ENCODE measurements at regions not wholly inside any gene's neighbourhood (a gene's known extent, or its start where the extent isn't known, plus 50 kb on each side); places are given as distances from the start of the nearest gene placed in this dataset.

DNA sequence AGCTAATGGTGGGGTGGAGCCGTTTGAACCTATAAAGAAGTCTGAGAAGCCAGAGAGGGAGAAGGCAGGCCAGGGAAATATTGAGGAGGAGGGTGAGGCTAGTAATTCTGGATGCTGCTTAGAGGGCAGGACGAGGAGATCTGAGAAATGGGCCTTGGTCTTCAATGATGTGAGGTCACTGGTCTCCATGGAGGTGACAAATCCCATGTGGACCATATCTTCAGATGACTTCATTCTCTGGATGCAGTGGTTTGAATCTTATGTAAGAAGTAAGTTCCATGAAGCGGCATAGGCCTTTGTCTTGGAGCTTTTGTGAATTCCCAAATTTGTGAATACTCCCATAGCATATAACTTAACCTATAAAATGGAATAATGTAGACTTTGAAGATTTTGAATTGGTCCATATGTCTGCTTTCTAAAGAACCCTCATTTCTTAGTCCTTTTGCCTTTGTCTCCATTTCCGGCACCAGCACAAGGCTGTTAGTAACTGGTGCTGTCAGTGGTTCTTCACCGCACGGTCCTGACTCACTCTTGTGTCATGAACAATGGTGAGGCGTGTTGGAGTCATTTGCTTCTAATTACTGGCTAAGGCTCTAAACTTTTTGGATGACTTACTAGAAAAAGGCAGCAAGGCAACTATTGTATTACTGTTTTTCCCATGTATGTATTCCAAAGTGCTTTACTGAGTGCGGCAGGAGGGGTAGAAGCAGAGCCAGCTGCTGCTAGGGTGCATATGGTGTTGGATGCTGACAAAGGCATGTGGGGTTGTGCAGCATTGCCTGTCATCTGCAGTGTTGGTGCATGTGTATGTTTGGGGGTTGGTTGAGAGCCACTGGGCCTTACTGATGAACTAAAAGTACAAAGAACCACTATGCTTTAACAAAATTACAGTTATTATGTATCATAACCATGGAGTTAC, 279.3 kb upstream of the C2CD4B start:
- DNase-seq (ENCODE audit: low read depth), result no peak

DNA sequence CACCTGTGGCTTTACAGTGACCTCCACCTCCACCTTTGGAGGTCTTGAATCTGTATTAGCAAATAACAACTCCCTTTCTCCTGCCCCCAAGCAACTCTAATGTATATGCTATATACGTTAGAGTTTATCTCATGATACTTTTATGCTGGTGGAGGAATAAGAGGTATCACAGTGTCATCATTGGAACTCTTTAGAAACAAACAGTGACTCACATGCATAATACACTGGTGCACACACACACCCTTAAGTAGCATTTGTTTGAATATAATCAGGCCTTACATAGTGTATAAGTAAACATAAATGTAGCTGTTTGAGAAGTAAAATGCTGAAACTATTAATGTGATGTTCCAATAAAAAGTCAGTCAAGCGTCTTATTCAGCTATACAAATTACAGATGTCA, 280.2 kb upstream of the C2CD4B start:
- no peak for DNase-seq (ENCODE audit: low read depth)

DNA sequence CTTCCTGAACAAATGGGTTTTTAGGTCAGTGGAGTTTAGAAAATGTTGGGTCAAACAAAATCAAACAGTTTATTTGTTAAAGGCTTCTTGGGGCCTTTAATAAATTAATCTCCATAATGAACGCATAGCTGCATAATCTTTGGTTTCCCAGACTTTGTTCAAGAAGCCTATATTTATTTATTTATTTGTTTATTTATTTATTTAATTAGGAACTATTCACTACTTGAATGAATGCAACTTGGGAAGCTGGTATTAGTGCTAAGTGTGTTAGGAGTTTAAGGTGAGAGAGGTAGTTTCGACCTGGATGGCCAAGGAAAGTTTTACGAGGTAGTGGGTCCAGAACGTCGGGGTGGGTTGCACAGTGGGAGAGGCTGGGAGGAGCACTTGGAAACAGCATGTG, 281.9 kb upstream of the C2CD4B start:
- no peak for DNase-seq (ENCODE audit: low read depth)

DNA sequence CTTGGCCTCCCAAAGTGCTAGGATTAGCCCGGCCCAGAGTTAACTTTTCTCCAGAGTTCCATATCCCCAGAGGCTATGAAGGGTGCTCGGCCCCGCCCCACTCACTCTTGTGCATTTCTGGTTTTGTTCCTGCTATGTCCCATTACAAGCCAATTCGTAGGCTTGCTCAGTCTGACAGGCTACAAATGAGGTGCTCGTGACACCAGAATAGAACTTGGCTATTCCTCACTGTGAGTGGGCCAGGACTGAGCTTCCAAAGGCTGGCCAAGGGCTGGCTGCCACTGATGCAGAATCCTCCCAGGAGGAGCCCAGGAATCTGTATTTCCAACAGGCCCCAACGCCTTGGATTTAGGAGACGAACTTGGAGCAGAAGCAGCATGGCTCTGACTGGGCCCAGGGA, 282.7 kb upstream of the C2CD4B start:
- no peak for DNase-seq (ENCODE audit: low read depth)

DNA sequence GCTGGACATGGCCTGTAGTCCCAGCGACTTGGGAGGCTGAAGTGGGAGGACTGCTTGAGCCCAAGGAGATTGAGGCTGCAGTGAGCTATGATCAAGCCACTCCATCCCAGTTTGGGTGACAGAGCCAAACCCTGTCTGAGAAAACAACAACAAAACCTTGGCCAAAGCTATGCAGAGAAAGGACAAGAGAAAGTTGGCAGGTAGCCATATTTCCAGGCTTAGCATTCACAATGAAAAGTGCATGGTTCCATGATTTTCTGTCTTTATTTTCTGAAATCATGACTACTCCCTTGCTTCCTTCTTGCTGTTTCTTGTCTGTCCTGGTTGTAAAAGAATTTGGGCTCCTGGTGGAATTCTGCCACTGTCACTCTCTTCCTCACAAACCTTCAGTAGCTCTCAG, 284.6 kb upstream of the C2CD4B start:
- DNase-seq (ENCODE audit: low read depth), result no peak

DNA sequence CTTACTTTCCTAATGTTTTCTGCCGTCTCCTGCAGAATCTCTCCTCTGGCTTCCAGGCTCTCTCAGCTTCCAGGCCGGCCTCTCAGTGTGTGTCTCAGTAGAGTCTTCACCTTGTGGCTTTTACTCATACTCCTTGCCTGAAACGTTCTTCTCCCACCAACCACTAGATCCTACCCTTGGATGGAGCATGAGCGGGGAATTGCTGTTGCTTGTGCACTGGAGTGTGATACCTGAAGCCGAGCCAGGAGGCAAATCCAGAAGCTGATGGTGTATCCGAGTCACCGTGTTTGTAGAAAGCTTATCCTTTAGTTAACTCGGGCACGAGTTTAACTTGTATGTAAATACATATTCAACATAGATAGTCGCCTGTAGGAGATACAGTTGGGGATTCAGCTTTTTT, 285.0 kb upstream of the C2CD4B start:
- DNase-seq (ENCODE audit: low read depth), result no peak

DNA sequence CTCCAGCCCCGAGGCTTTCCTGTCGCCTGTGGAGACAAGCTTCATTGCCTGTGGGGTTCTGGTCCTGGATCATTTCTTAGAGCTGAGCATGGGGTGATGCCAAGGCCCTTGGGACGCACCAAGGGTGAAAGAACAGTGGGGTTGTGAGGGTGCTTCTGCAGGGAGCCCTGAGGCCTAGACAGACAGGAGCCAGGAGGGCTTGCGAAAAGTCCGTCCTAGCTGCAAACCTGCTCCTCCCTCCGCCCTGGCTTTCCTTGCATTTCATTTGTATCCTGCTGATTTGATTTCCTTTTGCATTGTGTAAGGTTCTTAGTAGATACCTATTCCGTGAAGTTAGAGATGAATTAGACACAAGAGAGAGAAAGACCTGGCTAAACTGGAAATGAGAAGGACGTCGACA, 286.9 kb upstream of the C2CD4B start:
- no peak for DNase-seq (ENCODE audit: low read depth)

DNA sequence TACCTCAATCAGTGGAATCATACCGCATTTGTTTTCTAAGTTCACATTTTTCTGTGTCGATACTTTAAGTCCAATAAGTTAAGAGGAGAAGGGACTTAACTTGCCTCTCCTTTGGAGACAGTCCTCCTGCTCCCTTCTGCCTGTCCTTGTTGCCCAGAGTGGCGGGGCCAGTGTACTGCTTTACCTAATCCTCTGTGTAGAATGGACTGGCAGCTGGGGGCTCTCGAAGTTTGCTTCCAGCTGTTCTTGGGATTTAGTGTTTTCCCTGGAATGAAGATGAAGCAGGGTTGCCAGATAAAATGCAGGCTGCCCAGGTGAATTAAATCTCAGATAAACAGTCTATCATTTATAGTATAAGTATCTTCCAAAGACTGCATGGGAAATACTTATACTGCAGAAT, 287.6 kb upstream of the C2CD4B start:
- no peak for DNase-seq (ENCODE audit: low read depth)

DNA sequence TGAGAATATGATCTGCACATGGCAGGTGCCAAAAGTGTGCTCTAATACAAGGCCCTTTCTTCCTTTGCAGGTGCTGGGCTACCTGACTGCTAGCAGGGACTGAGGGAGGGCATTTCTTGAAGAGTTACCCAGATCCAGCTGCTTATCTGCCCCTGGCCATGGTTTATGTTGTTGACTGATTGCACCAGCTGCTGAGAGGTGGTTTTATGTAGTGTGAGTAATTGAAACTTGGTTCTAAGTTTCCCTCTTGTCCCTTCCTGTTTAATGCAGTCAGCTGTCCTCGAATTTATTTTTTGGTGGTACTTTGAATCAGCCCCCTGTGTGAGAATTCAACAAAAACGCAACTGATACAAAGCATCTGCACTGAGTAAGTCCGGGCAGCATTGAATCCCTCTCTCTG, 288.3 kb upstream of the C2CD4B start:
- no peak for DNase-seq (ENCODE audit: low read depth)

DNA sequence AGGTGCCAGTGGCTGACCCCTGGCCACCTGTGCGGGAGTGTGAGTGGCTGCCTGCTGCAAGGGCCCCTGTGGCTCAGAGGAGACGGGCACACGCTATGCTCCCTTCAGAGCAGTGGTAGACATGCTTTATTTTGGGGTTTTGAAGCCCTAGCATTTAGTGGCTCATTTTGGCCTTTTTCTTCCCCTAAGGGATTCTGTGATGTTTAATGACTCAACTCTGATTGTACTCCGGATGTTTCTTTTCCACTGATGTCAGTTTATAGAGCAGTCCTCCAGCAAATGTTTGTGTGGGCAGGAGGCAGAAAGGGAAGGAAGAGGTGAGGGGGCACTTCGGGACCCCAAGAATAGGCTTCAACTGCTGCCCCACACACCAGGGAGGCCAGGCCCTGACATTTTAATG, 288.9 kb upstream of the C2CD4B start:
- DNase-seq (ENCODE audit: low read depth), result no peak

DNA sequence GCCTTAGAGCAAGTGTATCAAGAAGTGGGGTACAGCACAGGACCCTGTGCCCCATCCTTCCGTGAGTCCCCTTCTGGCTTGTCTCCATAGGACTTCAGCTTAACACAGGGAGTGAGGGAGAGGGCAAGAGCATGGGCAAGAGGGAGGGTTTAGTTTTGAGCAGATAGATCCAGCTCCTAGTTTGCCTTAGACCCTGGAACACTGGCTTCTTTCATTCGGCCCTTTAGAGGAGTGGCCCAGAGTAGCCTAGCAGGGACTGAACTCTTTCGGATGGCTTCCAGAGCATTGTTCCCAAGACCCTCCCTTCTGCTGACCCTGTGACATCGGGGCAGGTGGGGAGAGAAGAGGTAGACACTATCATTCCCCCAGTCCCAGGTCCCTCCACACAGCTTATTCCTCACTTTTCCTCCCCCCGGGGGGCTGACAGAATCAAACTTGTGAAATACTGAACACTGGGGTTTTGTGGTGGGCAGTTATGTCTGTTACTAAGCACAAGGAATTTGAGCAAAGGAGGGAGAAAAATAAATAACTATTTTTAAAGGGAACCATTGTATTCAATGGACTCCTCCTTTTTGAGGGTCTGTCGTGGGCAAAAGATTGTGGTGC, 289.6 kb upstream of the C2CD4B start:
- DNase-seq (ENCODE audit: low read depth), result no peak

DNA sequence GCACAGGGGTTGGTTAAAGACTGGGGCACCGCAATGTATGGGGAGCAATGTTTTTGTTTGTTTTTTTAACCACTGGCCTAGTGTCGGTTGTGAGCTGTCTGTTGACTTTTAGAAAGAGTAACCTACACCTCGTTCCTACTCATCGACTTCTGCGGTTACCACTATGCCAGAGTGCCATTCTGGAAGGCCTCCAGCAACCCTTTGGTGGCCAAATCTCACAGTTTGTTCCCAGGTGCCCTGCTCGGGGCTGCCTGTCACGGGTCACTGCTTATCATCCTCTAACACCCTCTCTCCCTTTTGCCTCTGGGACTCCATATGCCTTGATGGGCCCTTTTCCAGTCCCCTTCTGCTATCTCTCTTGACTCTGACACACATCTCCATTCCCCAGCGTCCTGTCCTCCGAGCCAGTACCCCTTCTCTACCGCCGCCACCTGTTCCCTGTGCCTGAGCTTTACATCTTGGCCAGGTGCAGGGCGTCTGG, 290.4 kb upstream of the C2CD4B start:
- DNase-seq (ENCODE audit: low read depth), result no peak

DNA sequence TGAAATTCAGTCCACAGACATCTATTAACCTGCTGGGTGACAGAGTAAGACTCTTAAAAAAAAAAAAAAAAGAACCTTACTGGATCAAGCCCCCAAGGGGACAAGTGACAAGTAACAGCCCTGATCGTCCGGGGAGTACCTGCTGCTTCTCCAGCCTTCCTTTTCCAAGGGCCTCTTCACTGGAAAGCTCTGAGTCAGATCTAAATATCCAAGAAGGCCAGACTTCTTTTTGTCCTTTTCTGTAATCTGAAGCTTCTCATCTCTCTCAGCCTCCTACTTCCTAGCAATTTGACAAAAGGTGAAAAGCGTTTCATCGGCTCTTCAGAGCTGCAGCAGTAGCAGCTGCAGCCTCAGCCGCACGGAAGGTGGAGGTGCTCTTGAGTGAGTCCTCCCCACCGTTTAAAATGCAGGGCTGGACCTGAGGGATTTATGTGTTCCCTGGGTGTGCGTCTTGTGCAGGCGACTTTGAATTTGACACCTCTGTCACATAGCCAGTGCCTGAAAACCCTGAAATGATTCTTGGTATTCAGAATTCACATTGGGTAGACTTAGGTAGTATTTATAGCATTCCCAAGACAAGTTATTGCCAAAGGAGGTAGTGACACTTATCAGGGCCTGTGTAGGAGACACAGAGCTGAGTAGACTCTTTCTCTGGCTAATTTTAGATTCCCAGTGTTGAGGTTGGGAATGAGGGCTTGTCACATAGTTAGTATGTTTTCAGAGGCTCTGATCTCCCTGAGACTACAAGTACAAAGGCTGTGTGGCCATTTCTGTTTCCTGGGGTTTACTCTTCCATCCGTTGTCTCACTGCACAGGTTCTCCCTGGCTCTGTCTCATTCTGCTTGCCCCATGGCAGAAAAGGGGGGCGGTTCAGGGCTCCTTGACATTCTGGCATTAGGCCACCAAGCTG, 291.2 kb upstream of the C2CD4B start:
- no peak for DNase-seq (ENCODE audit: low read depth)

DNA sequence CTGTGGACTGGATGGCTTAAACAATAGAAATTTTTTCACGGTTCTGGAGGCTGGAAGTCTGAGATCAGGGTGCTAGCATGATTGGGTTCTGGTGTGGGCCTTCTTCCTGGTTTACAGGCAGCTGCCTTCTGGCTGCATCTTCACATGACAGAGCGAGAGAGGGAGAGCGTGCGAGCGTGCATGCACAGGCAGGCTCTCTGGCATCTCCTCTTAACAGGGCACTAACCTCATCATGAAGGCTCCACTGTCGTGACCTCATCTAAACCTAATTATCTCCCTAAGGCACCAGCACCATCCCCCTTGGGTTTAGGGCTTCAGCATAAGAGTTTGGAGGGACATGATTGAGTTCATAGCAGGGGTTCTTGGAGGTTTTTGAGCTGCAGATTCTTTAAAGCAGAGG, 292.0 kb upstream of the C2CD4B start:
- DNase-seq (ENCODE audit: low read depth), result no peak

DNA sequence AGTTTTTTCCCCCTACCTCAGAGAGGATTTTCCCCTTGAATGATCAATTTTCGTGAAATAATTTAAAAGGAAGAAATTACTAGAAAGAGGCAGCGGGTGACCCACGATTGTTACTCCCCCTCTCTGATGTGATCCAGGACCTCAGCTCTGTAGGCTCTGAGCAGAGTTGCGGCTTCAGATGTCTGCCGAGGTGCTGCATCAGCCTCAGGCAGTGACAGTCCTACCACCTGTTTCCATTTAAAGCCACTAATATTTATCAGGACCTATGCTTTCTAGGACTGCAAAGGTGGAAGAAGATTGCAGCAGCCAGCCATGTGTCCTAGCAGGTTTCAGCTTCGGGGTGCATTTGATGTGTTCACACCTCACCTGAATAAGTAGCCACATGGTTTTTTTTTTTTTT, 294.8 kb upstream of the C2CD4B start:
- DNase-seq (ENCODE audit: low read depth), result no peak

DNA sequence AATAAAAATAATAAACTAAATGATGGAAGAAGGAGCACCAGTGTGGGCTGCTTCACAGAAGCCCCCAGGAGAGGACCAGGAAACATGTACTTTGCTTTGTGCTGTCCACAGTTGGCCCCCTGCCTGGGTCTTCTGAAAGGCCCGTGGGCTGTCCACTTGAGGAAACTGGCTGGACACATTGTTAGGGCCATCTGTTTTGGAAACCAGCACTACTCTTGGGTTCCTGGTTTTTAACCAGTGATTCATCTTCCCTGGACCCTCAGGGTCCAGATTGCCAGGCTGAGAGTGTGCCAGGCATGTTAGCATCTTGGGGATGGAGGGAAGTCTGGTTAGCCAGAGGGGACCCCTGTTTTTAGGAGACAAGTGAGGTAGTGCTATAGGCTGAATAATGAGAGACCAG, 297.2 kb upstream of the C2CD4B start:
- no peak for DNase-seq (ENCODE audit: low read depth)

DNA sequence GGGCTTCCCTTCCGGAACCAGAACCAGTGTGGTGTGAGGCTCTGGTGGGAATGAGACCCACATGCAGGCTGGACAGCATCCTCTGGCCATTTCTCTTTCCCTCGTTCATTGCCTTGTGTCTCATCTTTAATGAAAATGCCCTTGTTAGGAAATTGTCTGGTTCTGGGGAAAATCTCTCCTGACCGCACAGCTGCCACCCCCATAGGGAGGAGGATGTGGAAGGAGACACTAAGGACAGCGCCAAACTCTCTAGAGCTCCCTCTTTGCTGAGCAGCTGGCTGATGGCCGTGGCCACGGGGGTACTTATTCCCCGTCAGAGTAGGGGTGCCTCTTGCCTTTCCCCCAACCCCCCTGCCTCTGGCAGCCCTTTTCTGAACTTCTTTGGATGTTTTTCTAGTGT, 297.6 kb upstream of the C2CD4B start:
- no peak for DNase-seq (ENCODE audit: low read depth)

DNA sequence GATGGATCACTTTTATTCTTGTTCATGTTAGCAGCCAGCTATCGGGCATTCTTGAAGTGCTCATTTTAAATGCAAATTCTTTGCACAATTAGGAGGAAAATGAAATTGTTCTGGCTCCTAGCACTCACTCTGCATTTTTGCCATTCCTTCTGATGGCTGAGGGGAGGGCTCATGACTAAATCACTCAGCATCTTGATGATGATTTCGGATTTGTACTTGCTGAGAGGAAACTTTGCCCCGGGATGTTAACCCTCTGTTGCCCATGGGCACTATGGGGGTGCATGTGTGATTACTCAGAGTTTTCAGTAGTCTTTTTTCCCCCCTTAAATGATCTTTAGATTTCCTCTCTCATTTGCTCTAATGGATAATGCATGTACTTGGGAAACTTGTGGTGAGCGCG, 299.6 kb upstream of the C2CD4B start:
- DNase-seq (ENCODE audit: low read depth), result no peak

DNA sequence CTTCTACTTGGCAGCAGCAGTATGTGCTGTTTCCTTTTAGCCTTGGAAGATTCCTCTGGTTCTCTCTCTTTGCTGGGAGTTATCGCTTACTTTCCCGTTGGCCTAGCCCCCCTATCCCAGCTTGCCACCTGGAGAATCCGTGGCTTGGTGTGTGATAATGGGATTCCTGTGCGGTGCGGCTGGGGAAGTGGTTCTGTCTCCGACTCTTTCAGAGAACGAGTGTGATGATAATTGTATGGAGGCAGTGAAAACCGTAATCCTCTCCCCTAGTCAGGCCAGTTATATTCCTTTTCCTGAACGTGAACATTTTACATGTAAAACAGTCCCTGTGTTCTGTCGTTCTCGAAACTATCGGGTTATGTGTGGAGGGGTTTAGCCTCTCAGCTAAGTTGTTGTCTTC, 300.1 kb upstream of the C2CD4B start:
- DNase-seq (ENCODE audit: low read depth), result no peak

DNA sequence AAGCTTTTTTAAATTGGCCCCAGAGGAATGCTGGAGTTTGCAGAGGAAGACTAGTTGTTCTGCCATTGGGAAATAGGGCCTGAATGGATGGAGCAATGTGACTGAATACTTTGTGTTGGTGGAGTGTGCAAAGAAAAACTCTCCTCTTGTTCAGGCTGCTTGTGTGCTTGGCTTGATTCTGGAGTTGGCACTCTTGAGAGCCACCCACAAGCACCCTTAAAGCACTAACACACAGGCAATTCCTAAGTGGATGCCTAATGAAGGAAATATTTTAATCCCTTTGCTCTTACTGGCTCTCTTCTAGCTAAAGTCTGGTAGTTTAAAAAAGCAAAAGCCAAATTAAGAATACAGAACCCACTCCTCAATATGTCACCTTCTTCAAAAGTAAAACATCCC, 304.4 kb upstream of the C2CD4B start:
- no peak for DNase-seq (ENCODE audit: low read depth)

DNA sequence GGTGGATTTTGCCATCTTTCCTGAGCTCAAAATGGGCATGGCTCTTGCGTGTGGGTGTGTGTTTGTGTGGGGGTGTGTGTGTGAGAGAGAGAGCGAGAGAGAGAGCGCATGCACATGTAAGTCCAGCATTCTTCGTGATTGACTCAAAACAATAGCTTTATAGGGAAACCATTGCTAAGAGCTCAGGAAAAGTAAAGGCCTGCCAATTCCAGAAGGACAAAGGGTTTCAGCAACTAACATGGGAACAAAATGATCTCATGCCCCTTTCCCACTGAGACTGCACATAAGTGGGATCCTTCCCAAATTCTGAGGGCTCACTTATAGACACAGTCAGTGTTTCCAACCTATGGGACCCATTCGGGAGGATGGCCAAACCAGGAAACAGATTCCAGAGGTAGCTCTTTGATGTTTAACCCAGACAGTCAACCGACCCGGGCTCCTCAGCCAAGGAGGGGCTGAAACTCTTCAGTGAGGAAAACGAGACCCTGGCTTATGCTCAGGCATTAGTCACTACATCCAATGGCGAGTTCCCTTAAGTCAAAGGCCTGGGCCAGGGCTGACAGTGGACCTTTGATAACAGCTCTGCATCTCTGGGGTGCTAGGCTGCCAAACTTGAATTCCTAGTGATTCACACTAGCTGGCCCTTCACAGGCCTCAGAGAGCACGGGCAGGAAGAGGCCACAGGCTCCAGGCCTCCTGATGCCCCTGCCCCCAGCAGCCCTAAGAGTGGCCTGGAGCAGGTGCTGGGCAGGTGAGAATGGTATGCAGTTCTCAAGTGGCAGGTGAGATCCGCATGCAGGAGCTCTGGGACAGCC, 305.0 kb upstream of the C2CD4B start:
- DNase-seq (ENCODE audit: low read depth), result no peak
